GM19043 (cell line): ENCODE measurements at regions not wholly inside any gene's neighbourhood (a gene's known extent, or its start where the extent isn't known, plus 50 kb on each side); places are given as distances from the start of the nearest gene placed in this dataset.
"Not testable (repeated sequence)": the region's sequence is repeated elsewhere in the genome, so short reads cannot be mapped to it uniquely, and the experiment has no call there.

Experiments
- ATAC-seq: cut with Tn5 transposase; IDR thresholded peaks from one replicate; pipeline ENCODE4 v1.9.1; 2021; ENCODE audit warnings: low read depth; ENCODE audit not compliant: unreplicated experiment

GRCh38 chr13:71382285-71382684 lies 484.7 kb downstream of the DACH1 start:
- ATAC-seq, result no peak

DNA sequence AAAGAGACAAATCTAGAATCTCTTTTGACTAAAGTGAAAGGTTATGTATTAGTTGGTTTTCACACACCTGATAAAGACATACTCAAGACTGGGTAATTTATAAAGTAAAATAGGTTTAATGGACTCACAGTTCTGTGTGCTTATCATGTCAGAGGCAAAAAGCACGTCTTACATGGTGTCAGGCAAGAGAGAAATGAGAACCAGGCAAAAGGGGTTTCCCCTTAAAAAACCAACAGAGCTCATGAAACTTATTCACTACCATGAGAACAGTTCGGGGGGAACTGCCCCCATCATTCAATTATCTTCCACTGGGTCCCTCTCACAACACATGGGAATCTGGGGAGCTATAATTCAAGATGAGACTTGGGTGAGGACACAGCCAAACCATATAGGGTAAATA lies 486.8 kb downstream of the DACH1 start:
- no peak for ATAC-seq

DNA sequence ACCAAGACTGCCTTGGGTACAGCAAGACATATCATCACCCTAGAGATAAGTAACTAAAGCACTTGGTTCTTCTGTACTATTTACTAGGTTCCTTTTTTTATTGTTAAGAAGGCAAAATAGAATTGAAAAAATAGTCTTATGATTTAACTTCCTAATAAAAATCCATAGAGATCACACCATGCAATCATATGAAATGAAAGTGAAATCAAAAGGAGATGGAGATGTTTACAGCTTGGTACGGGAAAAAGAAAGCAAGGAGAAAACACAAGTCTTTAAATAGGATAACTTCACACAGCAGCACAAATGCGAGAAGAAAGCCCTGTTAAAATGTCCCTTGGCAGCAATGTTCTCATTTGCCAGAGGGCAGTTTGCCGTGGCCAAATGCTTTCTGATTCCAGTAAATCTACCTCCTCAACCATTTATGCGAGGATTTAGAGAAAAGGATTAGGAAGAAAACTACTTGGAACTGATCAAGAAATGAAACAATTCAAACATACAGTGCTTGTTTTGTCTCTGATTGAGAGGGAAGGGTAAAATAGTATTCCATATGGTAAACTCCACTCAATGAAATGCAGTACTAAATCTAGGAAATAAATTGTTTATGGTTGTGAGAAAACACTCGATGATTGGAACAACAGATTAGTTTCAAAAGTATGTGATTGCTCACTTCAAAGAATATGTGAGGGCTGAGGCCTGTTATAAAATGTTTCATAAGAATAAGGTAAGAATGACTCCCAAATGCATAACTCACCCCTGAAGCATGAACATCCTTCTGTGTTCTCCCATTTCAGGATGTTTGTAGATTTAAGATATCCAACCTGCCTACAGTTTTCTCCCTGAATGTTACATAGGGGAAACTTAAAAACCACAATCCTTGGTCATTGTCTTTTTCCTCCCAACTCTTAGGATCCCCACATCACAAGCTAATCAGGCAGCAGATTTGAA lies 487.8 kb downstream of the DACH1 start:
- ATAC-seq, result no peak

- no peak for ATAC-seq
These were observed 492.4 kb downstream of the DACH1 start for GRCh38 chr13:71374471-71375049.

DNA sequence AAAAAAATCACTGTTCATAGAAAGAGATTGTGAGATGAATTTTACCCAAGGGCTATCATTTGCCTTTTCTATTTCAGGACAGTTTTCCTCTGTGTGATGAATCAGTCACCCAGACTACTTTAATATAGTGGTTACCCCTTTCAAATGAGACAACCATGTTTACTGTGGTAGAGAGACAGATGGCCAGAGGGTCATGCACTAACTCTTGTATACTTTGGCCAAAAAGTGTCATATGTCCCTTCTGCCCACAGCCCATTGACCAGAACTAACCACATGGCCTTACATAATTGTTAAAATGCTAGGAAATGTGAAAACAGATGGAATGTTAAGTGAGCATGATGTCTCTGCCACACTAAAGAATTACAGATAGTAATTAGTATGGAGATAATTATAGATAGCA lies 498.7 kb downstream of the DACH1 start:
- ATAC-seq, result no peak

DNA sequence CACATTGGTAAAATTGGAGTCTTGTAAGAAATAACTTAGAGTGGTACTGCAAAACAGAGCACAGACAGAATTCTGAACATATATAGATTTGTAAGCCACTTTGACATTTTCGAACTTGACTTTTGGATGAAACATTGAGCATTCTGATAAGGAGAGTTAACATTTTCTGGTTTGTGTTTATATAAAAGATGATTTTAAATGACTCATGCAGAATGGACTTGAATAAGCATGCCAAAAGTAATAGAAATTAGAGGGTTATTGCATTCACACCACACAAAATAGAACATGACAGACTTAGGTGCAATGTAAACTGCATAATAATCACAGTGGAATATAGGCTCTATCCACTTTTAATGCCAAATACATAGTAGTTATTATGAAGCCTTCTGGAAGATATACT lies 507.0 kb downstream of the DACH1 start:
- no peak for ATAC-seq

- ATAC-seq, result no peak
These were observed 507.4 kb downstream of the DACH1 start for GRCh38 chr13:71359641-71360040.

GRCh38 chr13:71358218-71358617 lies 508.8 kb downstream of the DACH1 start:
- no peak for ATAC-seq

GRCh38 chr13:71355010-71355409 lies 512.0 kb downstream of the DACH1 start:
- ATAC-seq, result no peak

DNA sequence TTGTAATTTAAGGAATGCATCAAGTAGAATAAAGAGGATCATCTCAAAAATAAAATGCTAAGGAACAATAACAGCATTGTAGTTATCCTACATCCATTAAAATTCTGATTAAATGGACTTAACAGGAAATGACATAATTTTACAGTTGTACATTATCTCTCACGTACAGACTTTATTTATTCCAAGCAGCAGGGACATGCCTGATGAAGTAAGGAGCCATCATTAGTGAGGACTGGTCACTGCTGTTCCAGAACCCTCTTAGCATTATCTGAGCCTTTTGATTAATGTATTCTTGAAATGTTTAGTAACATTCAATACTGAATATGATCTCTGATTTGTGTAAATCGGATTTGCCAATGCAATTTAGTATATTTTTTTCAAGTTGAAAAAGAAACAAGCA lies 516.1 kb downstream of the DACH1 start:
- no peak for ATAC-seq

DNA sequence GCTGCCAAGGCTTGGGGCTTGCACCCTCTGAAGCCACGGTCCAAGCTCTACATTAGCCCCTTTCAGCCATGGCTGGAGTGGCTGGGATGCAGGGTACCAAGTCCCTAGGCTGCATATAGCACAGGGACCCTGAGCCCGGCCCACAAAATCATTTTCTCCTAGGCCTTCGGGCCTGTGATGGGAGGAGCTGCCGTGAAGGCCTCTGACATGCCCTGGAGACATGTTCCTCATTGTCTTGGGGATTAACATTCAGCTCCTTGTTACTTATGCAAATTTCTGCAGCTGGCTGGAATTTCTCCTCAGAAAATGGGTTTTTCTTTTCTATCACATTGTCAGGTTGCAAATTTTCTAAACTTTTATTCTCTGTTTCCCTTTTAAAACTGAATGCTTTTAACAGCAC lies 521.1 kb downstream of the DACH1 start:
- not testable (repeated sequence) for ATAC-seq

DNA sequence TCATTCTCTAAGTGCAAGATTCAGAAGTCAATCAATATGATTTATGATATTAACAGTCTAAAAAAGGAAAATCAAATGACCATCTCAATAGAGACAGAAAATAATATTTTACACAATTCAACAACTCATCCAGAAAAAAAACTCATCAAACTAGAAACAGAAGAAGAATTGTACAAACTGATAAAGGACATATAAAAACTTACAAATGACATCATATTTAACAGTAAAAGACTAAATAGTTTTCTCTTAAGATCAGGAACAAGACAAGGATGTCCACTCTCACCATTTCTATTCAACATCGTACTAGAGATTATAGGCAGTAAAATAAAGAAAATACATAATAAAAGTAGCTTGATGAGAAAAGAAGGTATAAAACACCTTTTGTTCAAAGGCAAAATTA lies 527.3 kb downstream of the DACH1 start:
- no peak for ATAC-seq

- ATAC-seq, result no peak
These were observed 528.0 kb downstream of the DACH1 start for GRCh38 chr13:71339005-71339404.

DNA sequence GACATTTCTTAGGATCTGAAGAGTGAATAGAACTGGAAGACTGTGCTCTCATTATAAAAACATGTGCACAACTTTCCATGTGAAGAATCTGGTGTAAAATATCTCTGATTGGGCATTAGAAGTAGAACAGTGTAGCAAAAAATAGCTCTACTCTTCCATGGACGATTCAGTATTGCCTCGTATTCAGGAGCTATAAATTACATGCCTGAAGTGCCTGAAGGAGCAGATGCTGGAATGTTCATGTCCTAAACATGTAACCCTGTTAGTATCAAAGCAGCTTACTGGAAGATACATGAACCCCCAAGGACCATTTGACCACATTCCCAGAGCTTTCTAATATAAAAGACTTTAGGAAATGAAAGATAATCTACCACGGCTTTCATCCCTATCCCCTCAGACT lies 528.9 kb downstream of the DACH1 start:
- ATAC-seq, result no peak

DNA sequence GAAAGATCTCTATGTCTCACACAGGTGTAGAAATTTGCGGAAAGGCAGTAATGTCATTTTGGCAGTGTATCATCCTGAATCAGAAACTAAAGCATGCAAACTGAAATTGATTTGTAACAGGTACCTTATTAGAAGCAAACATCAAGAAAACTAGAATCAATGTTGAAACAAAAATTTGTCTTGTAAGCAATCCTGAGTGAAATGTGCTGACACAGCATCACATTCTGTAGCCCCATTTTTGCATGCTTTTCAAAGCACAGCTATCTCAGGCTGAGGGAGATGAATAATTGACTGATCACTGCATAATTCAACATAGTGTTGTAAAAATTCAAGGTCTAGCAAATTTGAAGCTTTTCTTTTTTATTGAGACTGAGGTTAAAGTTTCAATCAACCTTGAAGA lies 539.7 kb downstream of the DACH1 start:
- ATAC-seq, result no peak

GRCh38 chr13:71325556-71325955 lies 541.4 kb downstream of the DACH1 start:
- no peak for ATAC-seq

- ATAC-seq, result no peak
These were observed 543.7 kb downstream of the DACH1 start for GRCh38 chr13:71323266-71323665.

DNA sequence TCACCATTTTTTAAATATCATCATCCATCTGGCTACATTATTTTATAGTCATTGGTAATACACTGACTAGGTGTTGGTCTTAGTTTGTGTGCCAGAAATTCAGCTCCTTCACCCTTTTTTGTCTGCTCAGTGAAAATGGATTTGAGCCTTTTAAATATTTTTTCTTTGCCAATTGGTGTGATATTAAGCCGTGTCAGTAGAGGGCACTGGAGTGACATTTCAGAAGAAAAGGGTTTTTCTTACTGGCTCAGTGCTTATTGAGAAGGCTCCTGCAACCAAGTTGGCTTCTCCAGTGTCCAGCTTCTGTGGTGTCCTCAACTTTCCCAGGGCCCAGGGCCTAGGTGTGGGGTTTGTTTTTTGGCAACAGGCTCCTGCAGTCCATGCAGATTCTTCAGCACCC lies 546.6 kb downstream of the DACH1 start:
- no peak for ATAC-seq

DNA sequence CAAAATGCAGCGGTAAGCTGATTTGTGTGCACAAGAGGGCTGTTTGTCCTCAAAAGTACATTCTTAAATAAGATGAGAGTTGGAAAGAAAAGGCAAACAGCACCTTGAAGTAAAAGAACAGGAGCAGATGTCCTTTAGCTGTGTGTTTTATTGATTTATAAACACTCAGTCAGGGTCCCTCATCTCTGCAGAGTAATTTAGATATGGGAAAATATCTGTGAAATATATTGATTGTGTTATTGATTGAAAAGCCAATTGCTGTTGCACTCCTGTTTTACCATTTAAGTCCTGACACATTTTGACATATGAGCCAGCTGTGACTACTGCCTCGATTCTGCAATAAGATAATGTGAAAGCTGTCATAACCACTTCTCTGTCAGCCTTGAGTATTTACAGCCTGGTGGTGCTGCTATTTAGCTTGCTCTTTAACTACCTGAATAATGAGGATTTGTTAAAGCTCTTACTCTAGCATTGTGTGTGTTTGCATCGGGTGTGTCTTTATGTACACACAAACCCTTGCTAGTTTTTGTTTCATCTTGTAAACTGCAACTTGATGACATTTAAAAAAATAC lies 550.1 kb downstream of the DACH1 start:
- no peak for ATAC-seq

- no peak for ATAC-seq
These were observed 554.1 kb downstream of the DACH1 start for GRCh38 chr13:71312923-71313322.

- ATAC-seq, result no peak
These were observed 557.1 kb downstream of the DACH1 start for GRCh38 chr13:71309905-71310304.

DNA sequence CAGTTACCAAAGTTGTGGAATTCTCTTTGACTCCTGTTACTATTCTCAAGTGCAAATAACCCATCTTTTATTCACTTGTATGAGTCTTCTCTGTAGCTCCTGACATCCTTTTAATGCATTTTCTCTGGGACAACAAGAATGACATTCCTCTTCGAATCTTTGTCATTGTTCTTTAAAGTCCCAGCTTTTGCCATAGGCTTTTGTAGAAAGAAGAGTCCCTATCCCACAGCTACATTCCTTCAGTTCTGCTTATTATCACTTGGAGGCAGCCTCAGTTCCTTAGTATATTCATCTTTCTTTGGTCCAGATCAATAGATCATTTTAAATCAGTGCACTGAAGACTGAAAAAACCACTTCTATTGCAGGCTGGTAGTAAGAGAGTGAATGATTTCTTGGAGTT lies 560.2 kb downstream of the DACH1 start:
- ATAC-seq, result no peak
